Inflammatory macrophage treated with lipopolysaccharide for 1 hour (primary cell): ENCODE measurements at regions not wholly inside any gene's neighbourhood (a gene's known extent, or its start where the extent isn't known, plus 50 kb on each side); places are given as distances from the start of the nearest gene placed in this dataset.
"Not testable (repeated sequence)": the region's sequence is repeated elsewhere in the genome, so short reads cannot be mapped to it uniquely, and the experiment has no call there.

Source experiments
- DNase-seq, 2 donors: peaks; one replicate each; pipeline ENCODE4 v3.0.0-alpha.2; 2020 to 2022

GRCh38 chr17:14525551-14526455, 224.9 kb downstream of the HS3ST3B1 start:
- no peak for DNase-seq

DNA sequence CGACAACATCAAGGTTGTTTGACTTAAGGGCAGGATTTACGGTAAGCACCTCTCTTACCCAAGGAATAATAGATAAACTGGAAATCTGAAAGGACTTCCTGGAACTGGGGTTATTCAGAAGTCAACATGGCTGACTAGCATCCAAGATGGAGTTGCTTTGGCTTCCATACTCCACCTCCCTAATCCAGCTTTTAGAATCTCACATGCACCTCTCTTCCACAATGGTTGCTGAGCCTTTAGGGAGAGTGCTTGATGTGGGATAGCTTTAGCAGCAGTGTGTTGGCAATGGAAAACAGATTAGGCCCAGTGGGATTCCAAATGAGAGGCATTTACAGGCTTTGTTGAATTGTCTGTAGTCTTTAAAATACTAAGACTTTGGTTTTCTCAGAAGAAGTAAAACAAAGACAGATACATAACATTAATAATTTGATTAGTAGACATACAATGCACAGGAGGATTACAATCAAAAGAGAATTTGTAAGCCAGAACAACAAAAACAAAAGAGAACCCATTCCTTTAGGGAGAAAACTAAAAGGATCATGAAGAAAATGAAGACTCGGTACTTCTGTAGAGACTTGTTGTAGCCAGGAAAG, 222.0 kb downstream of the HS3ST3B1 start:
- DNase-seq, result no peak

GRCh38 chr17:14518919-14519318, 218.0 kb downstream of the HS3ST3B1 start:
- not testable (repeated sequence) for DNase-seq

GRCh38 chr17:14514973-14515372, 214.1 kb downstream of the HS3ST3B1 start:
- no peak for DNase-seq

DNA sequence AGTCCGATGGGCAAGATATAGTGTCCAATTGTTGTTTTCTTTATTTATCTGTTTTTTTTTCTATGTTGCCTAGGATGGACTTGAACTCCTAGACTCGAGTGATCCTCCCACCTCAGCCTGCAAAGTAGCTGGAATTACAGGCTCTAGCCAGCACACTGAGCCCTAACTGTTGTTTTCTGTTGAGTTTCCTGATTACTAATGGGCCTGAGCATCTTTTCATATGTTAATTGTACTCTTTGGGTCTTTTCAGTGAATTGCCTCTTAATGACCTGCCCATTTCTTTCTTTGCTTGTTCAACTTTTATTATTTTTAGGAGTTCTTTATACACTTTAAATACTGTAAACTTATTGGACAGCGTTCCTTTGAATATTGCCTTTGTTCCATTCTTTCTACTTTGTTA, 213.0 kb downstream of the HS3ST3B1 start:
- DNase-seq, result no peak

GRCh38 chr17:14510136-14510535, 209.3 kb downstream of the HS3ST3B1 start:
- DNase-seq, result no peak

DNA sequence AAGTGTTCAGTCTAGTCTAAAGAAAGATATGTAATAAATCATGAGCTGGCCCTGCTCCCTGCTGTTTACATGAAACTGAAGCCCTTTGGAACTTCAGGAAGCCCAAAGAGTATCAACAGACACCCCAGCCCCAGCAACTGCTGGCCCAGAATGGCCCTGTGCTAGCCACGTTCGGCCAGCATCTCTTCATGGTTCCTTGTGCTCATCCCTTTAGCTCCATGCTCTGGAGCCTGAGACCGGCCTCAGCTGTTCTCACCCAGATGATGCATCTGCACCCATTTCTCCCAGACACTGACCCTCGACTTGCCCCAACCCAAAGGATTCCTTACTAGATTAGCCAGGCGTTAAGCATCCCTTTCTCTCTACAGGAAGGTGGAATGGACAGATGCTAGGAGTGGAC, 207.3 kb downstream of the HS3ST3B1 start:
- DNase-seq, result no peak

DNA sequence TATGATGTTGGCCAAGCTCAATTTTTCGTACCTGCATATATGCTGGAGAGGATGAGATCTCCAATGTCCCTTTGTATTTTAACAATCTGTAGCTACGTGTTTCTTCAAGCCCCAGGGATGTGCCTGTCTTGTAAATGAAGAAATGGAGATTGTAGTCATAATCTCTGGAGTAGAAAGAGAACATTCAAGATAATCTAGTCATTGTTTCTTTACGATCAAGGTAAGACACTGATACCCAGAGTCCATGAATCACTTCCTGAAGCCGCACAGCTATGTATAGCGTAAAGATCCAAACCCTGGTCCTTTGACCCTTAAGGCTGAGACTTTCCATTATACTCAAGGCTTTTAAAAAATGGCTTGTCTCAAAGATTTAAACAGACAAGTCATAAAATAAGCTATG, 205.5 kb downstream of the HS3ST3B1 start:
- DNase-seq, result no peak

GRCh38 chr17:14505606-14506005, 204.7 kb downstream of the HS3ST3B1 start:
- DNase-seq, result no peak

GRCh38 chr17:14499976-14500375, 199.1 kb downstream of the HS3ST3B1 start:
- DNase-seq, result no peak

GRCh38 chr17:14498812-14499211, 197.9 kb downstream of the HS3ST3B1 start:
- DNase-seq, result no peak

- no peak for DNase-seq
Measured at GRCh38 chr17:14494161-14494560, 193.3 kb downstream of the HS3ST3B1 start.

DNA sequence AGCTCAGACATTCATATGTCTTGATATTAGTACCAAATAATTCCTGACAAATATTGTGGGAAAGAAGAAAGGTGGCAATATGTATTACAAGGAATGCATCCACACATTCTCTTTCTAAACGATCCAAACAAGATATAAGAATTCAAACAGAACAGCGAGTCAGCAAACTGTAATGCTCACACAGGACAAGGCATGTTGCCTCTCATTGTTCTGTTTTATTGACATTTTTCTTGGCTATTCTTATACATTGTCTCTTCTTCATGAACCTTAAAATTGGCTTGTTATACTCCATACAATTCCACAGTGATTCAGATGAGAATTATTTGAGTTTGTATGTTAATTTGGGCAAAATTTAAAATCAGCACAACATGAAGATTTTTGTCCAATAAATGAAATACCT, 189.1 kb downstream of the HS3ST3B1 start:
- no peak for DNase-seq

GRCh38 chr17:14488958-14489550, 188.2 kb downstream of the HS3ST3B1 start:
- DNase-seq, result no peak

- DNase-seq, result no peak
Measured at GRCh38 chr17:14487068-14487467, 186.2 kb downstream of the HS3ST3B1 start.

- DNase-seq, result no peak
Measured at GRCh38 chr17:14482715-14483114, 181.8 kb downstream of the HS3ST3B1 start.

GRCh38 chr17:14481664-14482063, 180.8 kb downstream of the HS3ST3B1 start:
- DNase-seq, result no peak

- DNase-seq, result no peak
Measured at GRCh38 chr17:14474591-14474990, 173.7 kb downstream of the HS3ST3B1 start.

GRCh38 chr17:14471052-14471451, 170.2 kb downstream of the HS3ST3B1 start:
- DNase-seq, result no peak

DNA sequence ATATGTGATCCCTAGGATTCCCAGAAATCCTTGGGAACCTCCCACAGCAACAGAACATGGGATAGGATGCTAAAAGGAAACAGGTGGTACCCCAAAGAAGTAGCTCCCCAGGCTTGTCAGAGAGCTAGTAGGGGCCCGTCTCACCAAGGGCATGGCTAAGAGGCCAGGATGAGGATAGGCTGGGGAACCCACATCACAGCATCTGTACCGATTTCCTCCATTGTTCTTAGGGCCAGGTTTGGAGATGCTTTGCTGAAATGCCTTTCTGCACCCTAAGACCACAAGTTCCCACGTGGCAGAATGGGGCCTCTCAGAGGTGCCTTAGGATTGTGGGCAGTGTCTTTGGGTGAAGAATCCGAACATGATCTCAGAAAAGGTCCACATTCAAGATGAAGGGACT, 169.5 kb downstream of the HS3ST3B1 start:
- no peak for DNase-seq

DNA sequence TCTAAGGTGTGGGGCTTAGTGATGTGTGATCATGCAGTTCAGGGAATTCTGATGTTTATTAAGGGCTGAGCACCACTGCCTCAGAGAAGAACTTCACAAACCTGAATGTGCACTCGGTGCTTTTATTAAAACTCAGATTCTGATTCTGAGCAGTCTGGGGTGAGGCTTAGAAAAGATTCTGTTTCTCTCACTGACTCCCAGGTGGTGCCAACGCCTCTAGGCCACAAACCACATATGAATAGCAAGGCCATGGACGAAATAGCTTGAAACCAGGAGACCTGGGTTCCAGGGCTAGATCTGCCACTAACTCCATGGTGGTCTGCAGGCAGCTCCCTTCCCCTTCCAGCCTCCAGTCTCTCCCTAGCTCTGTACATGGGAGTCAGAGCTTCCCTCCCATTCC, 169.1 kb downstream of the HS3ST3B1 start:
- no peak for DNase-seq

GRCh38 chr17:14468858-14469257, 168.0 kb downstream of the HS3ST3B1 start:
- DNase-seq, result no peak

DNA sequence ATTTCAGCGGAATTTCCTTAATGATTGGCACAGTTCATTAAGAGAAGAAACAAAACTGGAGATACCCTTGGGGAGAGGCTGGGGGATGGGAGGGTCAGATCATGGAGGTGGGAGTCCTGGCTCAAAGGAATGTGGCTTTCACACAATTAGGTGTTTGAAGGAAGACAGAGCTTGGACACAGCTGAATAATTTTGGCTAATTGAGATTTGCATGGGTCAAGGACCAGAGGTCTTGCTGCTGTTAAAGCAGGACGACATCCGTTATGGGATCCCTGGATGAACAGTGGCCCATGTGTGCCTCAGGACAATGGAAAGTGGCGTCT, 160.3 kb downstream of the HS3ST3B1 start:
- no peak for DNase-seq

- no peak for DNase-seq
Measured at GRCh38 chr17:14460516-14461226, 159.8 kb downstream of the HS3ST3B1 start.
